ENCODE measurements at regions not wholly inside any gene's neighbourhood (a gene's known extent, or its start where the extent isn't known, plus 50 kb on each side); places are given as distances from the start of the nearest gene placed in this dataset.

GRCh38 chr3:106058475-106058874, 189.7 kb upstream of the CBLB start:
- no peaks in the 10 kb centered on the region for H3K36me3 Mint-ChIP-seq (ENCODE audit: low read depth, unreplicated experiment)
- no peak for DNase-seq (ENCODE audit: low spot score)
- TF ChIP-seq, protein P1, sequence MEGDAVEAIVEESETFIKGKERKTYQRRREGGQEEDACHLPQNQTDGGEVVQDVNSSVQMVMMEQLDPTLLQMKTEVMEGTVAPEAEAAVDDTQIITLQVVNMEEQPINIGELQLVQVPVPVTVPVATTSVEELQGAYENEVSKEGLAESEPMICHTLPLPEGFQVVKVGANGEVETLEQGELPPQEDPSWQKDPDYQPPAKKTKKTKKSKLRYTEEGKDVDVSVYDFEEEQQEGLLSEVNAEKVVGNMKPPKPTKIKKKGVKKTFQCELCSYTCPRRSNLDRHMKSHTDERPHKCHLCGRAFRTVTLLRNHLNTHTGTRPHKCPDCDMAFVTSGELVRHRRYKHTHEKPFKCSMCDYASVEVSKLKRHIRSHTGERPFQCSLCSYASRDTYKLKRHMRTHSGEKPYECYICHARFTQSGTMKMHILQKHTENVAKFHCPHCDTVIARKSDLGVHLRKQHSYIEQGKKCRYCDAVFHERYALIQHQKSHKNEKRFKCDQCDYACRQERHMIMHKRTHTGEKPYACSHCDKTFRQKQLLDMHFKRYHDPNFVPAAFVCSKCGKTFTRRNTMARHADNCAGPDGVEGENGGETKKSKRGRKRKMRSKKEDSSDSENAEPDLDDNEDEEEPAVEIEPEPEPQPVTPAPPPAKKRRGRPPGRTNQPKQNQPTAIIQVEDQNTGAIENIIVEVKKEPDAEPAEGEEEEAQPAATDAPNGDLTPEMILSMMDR (IDR thresholded peaks at IDR 0.05; ENCODE audit: unreplicated experiment), result no peak
- no peak overlapping the region for H3K27ac Mint-ChIP-seq (ENCODE audit: unreplicated experiment)
- H3K4me3 Mint-ChIP-seq (ENCODE audit: unreplicated experiment), result no peak overlapping the region
- H3K9me3 Mint-ChIP-seq (ENCODE audit: unreplicated experiment), result no peaks in the 10 kb centered on the region
- H3K27me3 Mint-ChIP-seq (ENCODE audit: unreplicated experiment), result no peaks in the 10 kb centered on the region
- peaks cover 3% of the 10 kb centered on the region for H3K4me1 Mint-ChIP-seq (ENCODE audit: unreplicated experiment)

GRCh38 chr3:106059953-106060517, 191.2 kb upstream of the CBLB start:
- no peak overlapping the region for H3K27ac Mint-ChIP-seq (ENCODE audit: unreplicated experiment)
- no peaks in the 10 kb centered on the region for H3K36me3 Mint-ChIP-seq (ENCODE audit: low read depth, unreplicated experiment)
- H3K27me3 Mint-ChIP-seq (ENCODE audit: unreplicated experiment), result no peaks in the 10 kb centered on the region
- H3K9me3 Mint-ChIP-seq (ENCODE audit: unreplicated experiment), result no peaks in the 10 kb centered on the region
- no peak for DNase-seq (ENCODE audit: low spot score)
- TF ChIP-seq, protein P1 (IDR thresholded peaks at IDR 0.05; ENCODE audit: unreplicated experiment), result no peak
- H3K4me3 Mint-ChIP-seq (ENCODE audit: unreplicated experiment), result no peak overlapping the region
- H3K4me1 Mint-ChIP-seq (ENCODE audit: unreplicated experiment), result peaks cover 3% of the 10 kb centered on the region

DNA sequence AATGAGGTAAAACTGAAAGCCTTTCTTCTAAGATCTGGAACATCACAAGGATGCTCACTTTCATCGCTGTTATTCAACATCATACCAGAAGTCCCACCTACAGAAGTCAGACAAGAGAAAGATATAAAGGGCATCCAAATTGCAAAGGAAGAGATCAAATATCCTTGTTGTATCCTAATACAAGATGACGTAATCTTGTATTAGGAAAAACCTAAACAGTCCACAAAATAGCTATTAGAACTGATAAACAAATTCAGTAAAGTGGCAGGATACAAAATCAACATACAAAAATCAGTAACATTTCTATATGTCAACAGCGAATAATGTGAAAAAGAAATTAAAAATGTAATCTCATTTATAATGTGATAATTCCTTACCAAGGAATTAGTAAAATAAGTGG, 195.1 kb upstream of the CBLB start:
- TF ChIP-seq, protein P1 (IDR thresholded peaks at IDR 0.05; ENCODE audit: unreplicated experiment), result no peak
- Mint-ChIP-seq H3K27ac (ENCODE audit: unreplicated experiment) (no peak overlapping the region), H3K36me3 (ENCODE audit: low read depth, unreplicated experiment) (no peaks in the 10 kb centered on the region), H3K4me1 (ENCODE audit: unreplicated experiment) (peaks cover 3% of the 10 kb centered on the region), H3K27me3 (ENCODE audit: unreplicated experiment) (no peaks in the 10 kb centered on the region), H3K4me3 (ENCODE audit: unreplicated experiment) (no peak overlapping the region), H3K9me3 (ENCODE audit: unreplicated experiment) (no peaks in the 10 kb centered on the region)
- DNase-seq (ENCODE audit: low spot score), result no peak

DNA sequence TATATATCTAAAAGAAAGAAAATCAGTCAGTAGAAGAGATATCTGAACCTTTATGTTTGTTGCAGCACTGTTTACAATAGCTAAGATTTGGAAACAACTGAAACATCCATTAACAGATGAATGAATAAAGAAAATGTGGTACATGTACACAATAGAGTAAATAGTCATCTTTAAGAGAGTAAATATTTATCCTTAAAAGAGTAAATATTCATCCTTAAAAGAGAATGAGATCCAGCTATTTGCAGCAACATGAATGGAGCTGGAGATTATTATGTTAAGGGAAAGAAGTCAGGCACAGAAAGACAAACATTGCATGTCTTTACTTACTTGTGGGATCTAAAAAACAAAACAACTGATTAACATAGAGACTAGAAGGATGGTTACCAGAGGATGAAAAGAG, 197.0 kb upstream of the CBLB start:
- no peak overlapping the region for H3K4me3 Mint-ChIP-seq (ENCODE audit: unreplicated experiment)
- DNase-seq (ENCODE audit: low spot score), result no peak
- no peaks in the 10 kb centered on the region for H3K27me3 Mint-ChIP-seq (ENCODE audit: unreplicated experiment)
- no peaks in the 10 kb centered on the region for H3K36me3 Mint-ChIP-seq (ENCODE audit: low read depth, unreplicated experiment)
- H3K9me3 Mint-ChIP-seq (ENCODE audit: unreplicated experiment), result no peaks in the 10 kb centered on the region
- H3K4me1 Mint-ChIP-seq (ENCODE audit: unreplicated experiment), result no peaks in the 10 kb centered on the region
- TF ChIP-seq, protein P1 (IDR thresholded peaks at IDR 0.05; ENCODE audit: unreplicated experiment), result no peak
- no peak overlapping the region for H3K27ac Mint-ChIP-seq (ENCODE audit: unreplicated experiment)

DNA sequence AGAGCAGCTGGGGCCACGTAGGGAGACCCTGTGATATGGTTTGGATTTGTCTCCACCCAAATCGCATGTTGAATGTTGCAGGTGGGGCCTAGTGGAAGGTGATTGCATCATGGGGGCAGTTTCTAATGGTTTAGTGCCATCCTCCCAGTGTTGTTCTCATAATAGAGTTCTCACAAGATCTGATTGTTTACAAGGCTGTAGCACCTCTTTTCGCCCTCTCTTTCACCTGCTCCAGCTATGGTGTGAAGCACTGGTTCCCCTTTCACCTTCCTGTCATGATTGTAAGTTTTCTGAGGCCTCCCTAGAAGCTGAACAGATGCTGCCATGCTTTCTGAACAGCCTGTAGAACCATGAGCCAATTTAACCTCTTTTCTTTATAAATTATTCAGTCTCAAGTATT, 198.9 kb upstream of the CBLB start:
- no peak overlapping the region for H3K27ac Mint-ChIP-seq (ENCODE audit: unreplicated experiment)
- no peaks in the 10 kb centered on the region for H3K9me3 Mint-ChIP-seq (ENCODE audit: unreplicated experiment)
- no peak overlapping the region for H3K4me3 Mint-ChIP-seq (ENCODE audit: unreplicated experiment)
- H3K36me3 Mint-ChIP-seq (ENCODE audit: low read depth, unreplicated experiment), result no peaks in the 10 kb centered on the region
- no peak for DNase-seq (ENCODE audit: low spot score)
- TF ChIP-seq, protein P1 (IDR thresholded peaks at IDR 0.05; ENCODE audit: unreplicated experiment), result no peak
- H3K27me3 Mint-ChIP-seq (ENCODE audit: unreplicated experiment), result no peaks in the 10 kb centered on the region
- H3K4me1 Mint-ChIP-seq (ENCODE audit: unreplicated experiment), result no peaks in the 10 kb centered on the region

All from endothelial cell (in vitro differentiated cells).